HG02678 (cell line): ENCODE measurements at regions not wholly inside any gene's neighbourhood (a gene's known extent, or its start where the extent isn't known, plus 50 kb on each side); places are given as distances from the start of the nearest gene placed in this dataset.
"Not testable (repeated sequence)": the region's sequence is repeated elsewhere in the genome, so short reads cannot be mapped to it uniquely, and the experiment has no call there.

Experiments used
- ATAC-seq: cut with Tn5 transposase; IDR thresholded peaks from one replicate; pipeline ENCODE4 v1.9.1; 2021; ENCODE audit warnings: mild to moderate bottlenecking, moderate library complexity; ENCODE audit not compliant: unreplicated experiment

GRCh38 chr15:35912196-35912595 lies 366.2 kb upstream of the DPH6 start:
- no peak for ATAC-seq

- no peak for ATAC-seq
Measured at GRCh38 chr15:35914573-35914972, 368.6 kb upstream of the DPH6 start.

- no peak for ATAC-seq
Measured at GRCh38 chr15:35921046-35921445, 375.1 kb upstream of the DPH6 start.

GRCh38 chr15:35925275-35926006 lies 379.5 kb upstream of the DPH6 start:
- ATAC-seq: no peak

GRCh38 chr15:35926007-35926380 lies 380.0 kb upstream of the DPH6 start:
- ATAC-seq: no peak

GRCh38 chr15:35928847-35929246 lies 382.9 kb upstream of the DPH6 start:
- no peak for ATAC-seq

- ATAC-seq: peak; percentile 64
Measured at GRCh38 chr15:35929740-35930444, 383.9 kb upstream of the DPH6 start.

- no peak for ATAC-seq
Measured at GRCh38 chr15:35931799-35932341, 385.9 kb upstream of the DPH6 start.

GRCh38 chr15:35932531-35932930 lies 386.6 kb upstream of the DPH6 start:
- no peak for ATAC-seq

GRCh38 chr15:35933531-35933930 lies 387.6 kb upstream of the DPH6 start:
- no peak for ATAC-seq

GRCh38 chr15:35934383-35935049 lies 388.6 kb upstream of the DPH6 start:
- ATAC-seq: no peak

GRCh38 chr15:35936284-35936683 lies 390.3 kb upstream of the DPH6 start:
- no peak for ATAC-seq

GRCh38 chr15:35937380-35937779 lies 391.4 kb upstream of the DPH6 start:
- ATAC-seq: no peak

- no peak for ATAC-seq
Measured at GRCh38 chr15:35944945-35945585, 399.1 kb upstream of the DPH6 start.

- ATAC-seq: no peak
Measured at GRCh38 chr15:35953424-35953823, 407.5 kb upstream of the DPH6 start.

- no peak for ATAC-seq
Measured at GRCh38 chr15:35956056-35956455, 410.1 kb upstream of the DPH6 start.

GRCh38 chr15:35958021-35958420 lies 412.1 kb upstream of the DPH6 start:
- ATAC-seq: no peak

- ATAC-seq: no peak
Measured at GRCh38 chr15:35958975-35959374, 413.0 kb upstream of the DPH6 start.

- no peak for ATAC-seq
Measured at GRCh38 chr15:35963326-35963725, 417.4 kb upstream of the DPH6 start.

GRCh38 chr15:35966781-35967180 lies 420.8 kb upstream of the DPH6 start:
- ATAC-seq: no peak

- not testable (repeated sequence) for ATAC-seq
Measured at GRCh38 chr15:35967968-35968367, 422.0 kb upstream of the DPH6 start.
